HG02642 (cell line): ENCODE measurements at regions not wholly inside any gene's neighbourhood (a gene's known extent, or its start where the extent isn't known, plus 50 kb on each side); places are given as distances from the start of the nearest gene placed in this dataset.
A peak's percentile ranks its signal among the peaks of the same experiment; 100 is the strongest.

Experiments used
- ATAC-seq: cut with Tn5 transposase; IDR thresholded peaks from one replicate; pipeline ENCODE4 v1.9.1; 2021; ENCODE audit warnings: mild to moderate bottlenecking; ENCODE audit not compliant: unreplicated experiment, poor library complexity

- no peak for ATAC-seq
Observed at GRCh38 chr3:148329481-148330235, 368.0 kb upstream of the AGTR1 start.

- ATAC-seq = no peak
Observed at GRCh38 chr3:148330542-148330941, 367.2 kb upstream of the AGTR1 start.

GRCh38 chr3:148331081-148331846, 366.4 kb upstream of the AGTR1 start:
- ATAC-seq = peak; percentile 43

GRCh38 chr3:148332509-148332908, 365.2 kb upstream of the AGTR1 start:
- no peak for ATAC-seq

- ATAC-seq = no peak
Observed at GRCh38 chr3:148333091-148333490, 364.6 kb upstream of the AGTR1 start.

- no peak for ATAC-seq
Observed at GRCh38 chr3:148335612-148336011, 362.1 kb upstream of the AGTR1 start.

- no peak for ATAC-seq
Observed at GRCh38 chr3:148343416-148343815, 354.3 kb upstream of the AGTR1 start.

- ATAC-seq = no peak
Observed at GRCh38 chr3:148344521-148344920, 353.2 kb upstream of the AGTR1 start.

GRCh38 chr3:148360051-148360450, 337.7 kb upstream of the AGTR1 start:
- no peak for ATAC-seq

- ATAC-seq = no peak
Observed at GRCh38 chr3:148366743-148367410, 330.8 kb upstream of the AGTR1 start.

- no peak for ATAC-seq
Observed at GRCh38 chr3:148367756-148368155, 329.9 kb upstream of the AGTR1 start.

GRCh38 chr3:148369381-148369780, 328.3 kb upstream of the AGTR1 start:
- ATAC-seq = no peak

GRCh38 chr3:148372206-148372875, 325.4 kb upstream of the AGTR1 start:
- no peak for ATAC-seq

- ATAC-seq = no peak
Observed at GRCh38 chr3:148373961-148374360, 323.7 kb upstream of the AGTR1 start.

GRCh38 chr3:148379763-148380382, 317.8 kb upstream of the AGTR1 start:
- peak; percentile 84 for ATAC-seq

GRCh38 chr3:148381051-148381450, 316.7 kb upstream of the AGTR1 start:
- ATAC-seq = no peak

GRCh38 chr3:148389916-148390315, 307.8 kb upstream of the AGTR1 start:
- ATAC-seq = no peak

GRCh38 chr3:148395821-148396220, 301.9 kb upstream of the AGTR1 start:
- no peak for ATAC-seq

- no peak for ATAC-seq
Observed at GRCh38 chr3:148400754-148401153, 296.9 kb upstream of the AGTR1 start.

GRCh38 chr3:148408667-148409066, 289.0 kb upstream of the AGTR1 start:
- no peak for ATAC-seq
